ENCODE measurements at regions not wholly inside any gene's neighbourhood (a gene's known extent, or its start where the extent isn't known, plus 50 kb on each side); places are given as distances from the start of the nearest gene placed in this dataset.

GRCh38 chr1:36675106-36675505 is 192.4 kb upstream of the CSF3R start:
- DNase-seq = no peak

- no peak for DNase-seq
These were observed 190.5 kb upstream of the CSF3R start for GRCh38 chr1:36673202-36673601.

DNA sequence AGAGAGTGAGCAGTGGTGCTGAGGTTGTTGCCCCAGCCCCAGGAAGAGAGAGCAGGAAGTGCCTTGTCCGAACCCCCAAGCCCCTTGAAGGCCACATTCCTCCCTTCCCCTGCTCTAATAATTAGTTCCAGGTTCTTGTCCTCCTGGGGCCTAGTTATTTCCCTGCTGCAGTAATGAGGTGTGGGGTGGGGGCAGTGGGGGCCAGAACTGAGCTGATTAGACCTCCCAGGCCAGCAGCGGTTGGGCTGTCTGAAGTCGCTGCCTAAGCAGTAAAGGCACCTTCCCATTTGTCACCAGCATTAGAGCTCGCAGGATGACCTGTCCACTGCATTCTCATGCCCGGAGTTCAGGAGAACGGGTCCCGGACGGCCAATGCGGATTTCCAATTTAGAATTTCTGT is 186.5 kb upstream of the CSF3R start:
- no peak for DNase-seq

- DNase-seq = no peak
These were observed 185.1 kb upstream of the CSF3R start for GRCh38 chr1:36667836-36668235.

- no peak for DNase-seq
These were observed 184.5 kb upstream of the CSF3R start for GRCh38 chr1:36667256-36667655.

- DNase-seq = no peak
These were observed 182.9 kb upstream of the CSF3R start for GRCh38 chr1:36665478-36666080.

DNA sequence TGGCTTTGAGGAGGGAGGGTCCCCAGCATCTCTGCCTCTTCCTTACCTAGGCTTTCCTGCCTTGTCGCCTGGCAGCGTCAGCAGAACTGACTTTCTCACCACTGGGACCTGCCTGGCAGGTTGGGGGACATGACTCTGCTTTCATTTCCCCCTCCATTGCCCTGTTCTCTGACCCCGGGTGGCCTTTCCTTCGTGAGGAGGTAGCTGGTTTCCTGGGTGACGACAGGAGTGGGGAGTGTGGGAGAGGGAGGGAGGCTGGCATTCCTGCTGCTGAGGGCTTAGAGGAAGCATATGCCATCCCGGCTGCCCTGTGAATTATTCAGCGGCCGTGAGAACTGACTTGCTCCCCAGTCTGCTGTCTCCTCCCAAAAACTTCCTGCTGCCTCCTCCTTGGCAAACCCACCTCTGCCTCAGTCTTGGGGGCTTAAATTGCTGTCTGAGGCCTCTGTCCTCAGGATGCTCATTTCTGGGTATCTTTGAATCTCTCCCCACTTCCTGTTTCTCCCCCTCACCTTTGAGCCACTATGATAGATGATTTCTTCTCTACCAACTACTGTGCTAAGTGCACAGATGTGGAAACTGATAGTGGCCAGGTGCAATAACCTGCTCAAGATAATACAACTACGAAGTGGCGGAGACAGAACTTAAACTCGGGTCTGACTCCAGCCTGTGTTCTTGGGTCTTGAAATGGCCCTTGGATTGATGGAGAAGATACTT is 182.0 kb upstream of the CSF3R start:
- DNase-seq = no peak

DNA sequence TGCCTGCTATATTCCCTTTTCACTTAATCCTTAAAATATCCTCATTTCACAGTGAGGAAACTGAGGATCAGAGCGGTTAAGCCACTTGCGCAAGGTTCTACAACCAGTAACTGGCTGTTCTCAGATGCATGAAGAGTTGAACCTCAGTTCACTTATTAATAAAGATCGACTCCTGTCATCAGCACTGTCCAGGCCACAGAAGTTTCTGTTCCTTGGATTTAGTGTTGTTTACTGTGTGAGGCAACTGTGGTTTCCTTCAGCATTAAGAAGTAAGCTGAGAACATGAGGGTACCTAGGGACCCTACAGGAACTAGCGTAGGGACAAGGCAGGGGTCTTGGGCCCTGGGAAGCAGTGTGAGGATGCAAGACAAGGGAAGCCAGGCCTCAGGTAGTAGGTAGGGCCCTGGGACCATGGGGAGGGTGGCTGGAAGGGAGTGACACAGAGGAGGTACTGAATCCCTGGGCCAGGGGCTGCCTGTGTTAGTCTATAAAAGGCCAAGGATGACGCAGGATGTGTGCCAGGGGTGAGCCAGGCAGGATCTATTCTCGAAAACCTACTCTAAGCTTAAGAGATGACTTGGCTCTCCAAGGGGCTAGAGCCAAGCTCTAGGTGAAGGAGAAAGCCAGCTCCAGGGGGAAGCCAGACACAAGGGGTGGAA is 181.2 kb upstream of the CSF3R start:
- DNase-seq = no peak

DNA sequence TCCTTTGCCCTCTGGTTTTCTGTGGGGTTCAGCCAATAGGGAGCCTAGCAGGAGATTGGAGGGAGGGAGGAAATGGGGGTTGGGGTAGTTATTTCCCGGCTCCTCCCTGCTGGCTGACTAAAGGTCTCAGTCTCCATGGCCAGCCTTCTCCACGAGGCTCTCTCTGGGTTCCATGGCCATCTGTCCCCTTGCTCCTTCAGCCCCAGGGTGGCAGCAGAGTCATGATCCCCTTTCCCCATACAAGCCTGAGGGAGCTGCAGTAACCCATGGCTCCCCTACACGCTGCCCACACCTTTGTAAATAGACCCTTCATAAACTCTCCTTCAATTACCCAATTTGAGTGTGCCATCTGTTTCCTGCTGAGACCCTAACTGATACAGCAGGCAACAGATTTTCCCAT is 176.1 kb upstream of the CSF3R start:
- no peak for DNase-seq

- DNase-seq = no peak
These were observed 175.1 kb upstream of the CSF3R start for GRCh38 chr1:36657826-36658225.

DNA sequence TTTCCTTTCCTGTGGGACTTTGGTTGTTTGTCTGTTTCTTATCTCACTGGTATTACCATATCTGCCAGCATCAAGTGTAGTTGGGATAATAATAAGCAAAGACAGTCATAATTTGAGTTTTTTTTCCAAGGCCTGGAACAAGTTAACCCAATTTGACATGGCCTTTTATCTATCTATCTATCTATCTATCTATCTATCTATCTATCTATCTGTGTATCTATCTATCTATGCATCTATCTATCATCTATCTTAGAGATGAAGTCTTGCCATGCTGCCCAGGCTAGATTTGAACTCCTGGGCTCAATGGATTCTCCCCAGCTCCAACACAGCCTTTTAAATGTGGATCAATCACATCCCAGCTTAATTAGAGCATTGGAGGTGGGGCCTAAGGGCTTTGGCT is 174.1 kb upstream of the CSF3R start:
- DNase-seq = no peak

- no peak for DNase-seq
These were observed 173.6 kb upstream of the CSF3R start for GRCh38 chr1:36656271-36656670.

- DNase-seq = no peak
These were observed 171.9 kb upstream of the CSF3R start for GRCh38 chr1:36654586-36654985.

DNA sequence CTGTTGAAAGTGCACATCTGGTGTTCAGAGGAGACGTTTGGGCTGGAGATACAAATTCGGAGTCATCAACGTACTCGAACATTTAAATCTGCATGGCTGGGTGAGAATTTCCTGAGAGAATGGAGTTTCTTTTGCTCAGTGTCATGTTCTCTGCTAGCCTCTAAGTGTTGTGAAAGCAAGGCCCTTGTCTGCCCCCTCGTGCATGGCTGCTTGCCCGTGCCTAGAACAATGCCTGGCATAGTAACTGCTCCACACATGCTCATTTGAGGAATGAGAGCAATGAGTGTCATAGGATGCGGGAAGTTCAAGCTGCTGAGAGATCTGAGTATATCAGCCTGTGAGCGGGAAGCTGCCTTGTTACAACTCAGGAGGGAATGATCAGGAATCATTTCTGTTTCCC is 171.1 kb upstream of the CSF3R start:
- DNase-seq = no peak

- DNase-seq = no peak
These were observed 169.9 kb upstream of the CSF3R start for GRCh38 chr1:36652586-36652985.

DNA sequence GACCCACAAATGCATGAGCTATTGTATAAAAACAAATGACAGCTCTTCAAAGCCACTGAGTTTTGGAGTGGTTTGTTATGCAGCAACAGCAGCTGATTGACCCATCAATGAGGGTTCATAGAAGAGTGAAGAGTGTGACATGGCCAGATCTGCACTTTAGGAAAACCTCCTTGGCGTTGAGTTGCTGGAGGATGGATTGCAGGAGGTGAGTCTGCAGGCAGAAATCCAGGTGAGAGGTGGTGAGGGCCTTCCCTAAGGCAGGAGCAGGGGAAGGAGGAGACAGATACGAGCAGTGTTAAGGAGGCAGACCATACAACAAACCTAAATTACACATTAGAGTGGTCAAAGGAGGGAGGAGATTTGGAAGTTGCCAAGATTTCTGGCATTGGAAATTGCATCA is 169.3 kb upstream of the CSF3R start:
- no peak for DNase-seq

GRCh38 chr1:36651176-36651910 is 168.6 kb upstream of the CSF3R start:
- no peak for DNase-seq

- DNase-seq = peak in 4 of 5 donors; percentile 17 to 39 (median 33)
These were observed 167.7 kb upstream of the CSF3R start for GRCh38 chr1:36650200-36651065.

DNA sequence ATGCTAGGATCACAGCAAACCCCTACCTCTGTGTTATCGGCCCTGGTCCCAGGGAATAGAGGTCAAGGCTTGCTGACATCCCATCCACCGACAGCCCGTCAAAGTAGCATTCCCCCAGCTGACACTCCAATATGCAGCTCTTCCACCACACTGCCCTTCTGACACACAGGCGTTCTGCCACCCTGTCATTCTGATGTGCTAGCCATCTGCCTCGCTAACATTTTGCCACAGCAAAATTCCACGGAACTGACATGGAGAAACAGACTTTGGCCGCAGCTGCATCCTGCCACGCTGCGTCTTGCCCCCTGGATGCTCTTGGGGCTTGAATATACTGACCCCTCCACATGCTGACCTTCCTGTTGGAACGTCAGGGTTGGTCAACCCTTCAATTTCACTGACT is 163.2 kb upstream of the CSF3R start:
- DNase-seq = no peak

GRCh38 chr1:36644556-36644955 is 161.8 kb upstream of the CSF3R start:
- DNase-seq = no peak

DNA sequence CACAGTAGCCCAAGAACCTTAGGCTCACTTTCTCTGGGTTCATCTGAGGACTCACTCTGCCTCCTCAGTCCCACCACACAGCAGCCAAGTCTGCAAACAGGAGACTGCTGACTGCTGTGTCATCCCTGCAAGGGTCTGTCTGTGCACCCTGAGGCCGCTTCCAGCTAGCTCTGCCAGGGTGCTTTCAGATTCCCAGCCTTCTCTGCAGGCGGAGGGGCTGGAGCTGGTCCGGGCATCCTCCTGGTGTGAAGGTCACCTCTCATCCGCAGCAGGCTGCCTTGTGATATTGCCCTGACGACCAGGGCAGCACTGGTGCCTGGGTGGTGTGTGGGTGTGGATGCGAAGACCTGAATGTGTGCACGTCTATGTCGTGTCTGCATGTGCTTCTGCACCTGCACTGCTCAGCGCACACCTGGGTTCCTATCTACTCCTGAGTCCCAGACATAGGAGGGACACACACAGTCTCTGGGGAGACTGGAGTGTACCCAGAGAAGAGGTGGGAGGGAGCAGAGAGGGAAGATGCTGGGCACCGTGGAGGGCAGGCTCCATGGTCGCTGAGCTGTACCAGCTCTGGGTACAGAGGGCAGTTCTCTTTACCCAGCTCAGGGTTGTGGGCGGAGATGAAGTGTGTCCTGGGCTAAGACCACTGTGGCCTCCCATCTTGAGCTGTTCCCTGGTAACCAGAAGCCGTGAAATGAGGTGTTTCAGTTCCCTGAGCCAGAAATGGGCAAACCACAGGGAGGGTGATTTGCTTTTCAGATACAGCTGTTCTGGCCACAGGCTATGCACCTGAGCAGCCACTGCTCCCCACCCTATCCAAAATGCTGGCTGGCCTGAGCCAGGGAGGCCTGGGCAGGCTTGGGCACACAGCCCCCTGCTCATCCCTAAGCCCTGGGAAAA is 160.9 kb upstream of the CSF3R start:
- DNase-seq = no peak

DNA sequence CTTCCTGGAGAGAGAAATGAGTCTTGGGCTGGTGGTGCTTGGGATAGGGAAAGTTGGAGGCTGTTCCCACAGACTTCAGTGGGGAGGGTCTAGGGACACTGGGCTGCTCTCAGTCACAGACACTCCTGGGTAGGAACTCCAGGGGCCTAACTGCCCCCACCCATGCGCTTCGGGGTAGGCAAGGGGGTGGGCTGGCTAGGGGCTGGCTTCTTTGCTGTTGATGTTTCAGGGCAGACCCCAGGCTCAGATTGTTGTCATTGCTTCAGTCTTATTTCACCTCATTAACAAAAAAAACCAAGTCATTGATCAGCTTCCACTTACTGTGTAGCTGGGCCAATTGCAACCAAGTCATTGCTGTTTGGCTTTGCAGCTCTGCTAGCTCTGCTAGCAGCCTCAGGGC is 160.1 kb upstream of the CSF3R start:
- DNase-seq = no peak
